H1 (cell line): ENCODE measurements at regions not wholly inside any gene's neighbourhood (a gene's known extent, or its start where the extent isn't known, plus 50 kb on each side); places are given as distances from the start of the nearest gene placed in this dataset.

Experiments
- ATF2 ChIP-seq: IDR thresholded peaks from 2 replicates; pipeline ENCODE4 v1.6.1; 2012; ENCODE audit warnings: low read length, inconsistent platforms
- BCL11A ChIP-seq, 2 experiments: IDR thresholded peaks; one replicate each; pipeline ENCODE4 v1.6.1; 2011; ENCODE audit warnings: low read depth in 2 of 2, low read length in 2 of 2, mild to moderate bottlenecking in 2 of 2
- CBX8 ChIP-seq: fragments of 300-800, 300-1000 bp; sonication (generic); IDR thresholded peaks from 2 replicates; pipeline ENCODE4 v1.7.1; 2016; ENCODE audit warnings: low read depth, low read length, borderline replicate concordance
- CHD2 ChIP-seq: IDR thresholded peaks from 2 replicates; pipeline ENCODE4 v1.6.1; 2012; ENCODE audit warnings: low read length, improper control_type of control experiment
- CREB1 ChIP-seq: IDR thresholded peaks from 2 replicates; pipeline ENCODE4 v1.6.1; 2012; ENCODE audit warnings: inconsistent platforms
- RBBP5 ChIP-seq: IDR thresholded peaks from 2 replicates; pipeline ENCODE4 v1.7.1; 2012; ENCODE audit warnings: low read depth, mild to moderate bottlenecking, inconsistent platforms, low read length, moderate library complexity, borderline replicate concordance
- TF ChIP-seq, protein P1 (sequence below), 3 experiments: IDR thresholded peaks; 1 replicate in 2 of 3; 2 replicates in 1 of 3; pipeline versions ENCODE4 v1.5.1 to v1.6.1; 2011; ENCODE audit warnings: low read length in 3 of 3, mild to moderate bottlenecking in 3 of 3, inconsistent platforms in 2 of 3, low read depth in 1 of 3, moderate library complexity in 1 of 3; ENCODE audit not compliant: insufficient read depth in 1 of 3; ENCODE audit errors: control extremely low read depth in 1 of 3

GRCh38 chr7:109529712-109530111 is 960.0 kb downstream of the DNAJB9 start (continued):
- TF ChIP-seq, protein P1, sequence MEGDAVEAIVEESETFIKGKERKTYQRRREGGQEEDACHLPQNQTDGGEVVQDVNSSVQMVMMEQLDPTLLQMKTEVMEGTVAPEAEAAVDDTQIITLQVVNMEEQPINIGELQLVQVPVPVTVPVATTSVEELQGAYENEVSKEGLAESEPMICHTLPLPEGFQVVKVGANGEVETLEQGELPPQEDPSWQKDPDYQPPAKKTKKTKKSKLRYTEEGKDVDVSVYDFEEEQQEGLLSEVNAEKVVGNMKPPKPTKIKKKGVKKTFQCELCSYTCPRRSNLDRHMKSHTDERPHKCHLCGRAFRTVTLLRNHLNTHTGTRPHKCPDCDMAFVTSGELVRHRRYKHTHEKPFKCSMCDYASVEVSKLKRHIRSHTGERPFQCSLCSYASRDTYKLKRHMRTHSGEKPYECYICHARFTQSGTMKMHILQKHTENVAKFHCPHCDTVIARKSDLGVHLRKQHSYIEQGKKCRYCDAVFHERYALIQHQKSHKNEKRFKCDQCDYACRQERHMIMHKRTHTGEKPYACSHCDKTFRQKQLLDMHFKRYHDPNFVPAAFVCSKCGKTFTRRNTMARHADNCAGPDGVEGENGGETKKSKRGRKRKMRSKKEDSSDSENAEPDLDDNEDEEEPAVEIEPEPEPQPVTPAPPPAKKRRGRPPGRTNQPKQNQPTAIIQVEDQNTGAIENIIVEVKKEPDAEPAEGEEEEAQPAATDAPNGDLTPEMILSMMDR (IDR thresholded peaks at IDR 0.05; ENCODE audit: control extremely low read depth in 1 of 3, insufficient read depth in 1 of 3, low read depth in 1 of 3, low read length in 3 of 3): no peak
- no peak for TF ChIP-seq CBX8
- no peak for TF ChIP-seq ATF2
- TF ChIP-seq RBBP5: no peak
- TF ChIP-seq CREB1: no peak
- no peak for TF ChIP-seq CHD2
- TF ChIP-seq BCL11A (IDR thresholded peaks at IDR 0.05; ENCODE audit: low read depth in 2 of 2, low read length in 2 of 2): no peak
